Common myeloid progenitor, CD34-positive (primary cell): ENCODE measurements at regions not wholly inside any gene's neighbourhood (a gene's known extent, or its start where the extent isn't known, plus 50 kb on each side); places are given as distances from the start of the nearest gene placed in this dataset.

ENCODE experiments used
- CTCF ChIA-PET: fragments of 350-600 bp; sonication (Branson Sonifier 250); formaldehyde crosslinking; loops from one replicate; lab custom pipeline; 2021; ENCODE audit warnings: antibody characterized with exemption; lab: Charles Lee
- POLR2A ChIA-PET: fragments of 350-600 bp; sonication (Branson Sonifier 250); formaldehyde crosslinking; loops from one replicate; lab custom pipeline; 2021; ENCODE audit warnings: antibody characterized with exemption; lab: Charles Lee
- DNase-seq, 3 donors: peaks; one replicate each; pipeline versions ENCODE4 v3.0.0 to v3.0.0-alpha.2; 2013
- H3K27ac ChIP-seq, 2 experiments: 1 replicate in 1 of 2; 2 replicates in 1 of 2; pipeline ENCODE4 v1.7.0; 2013; ENCODE audit warnings: inconsistent platforms in 2 of 2, low read length in 2 of 2, mild to moderate bottlenecking in 2 of 2, low read depth in 1 of 2, moderate library complexity in 1 of 2; ENCODE audit not compliant: severe bottlenecking in 2 of 2, insufficient read depth in 1 of 2, poor library complexity in 1 of 2
- H3K27me3 ChIP-seq, 5 experiments: replicated peaks in 2 of 5; 1 replicate in 3 of 5; 2 replicates in 2 of 5; pipeline versions ENCODE4 v1.6.1 to v1.7.0; 2013; ENCODE audit warnings: low read length in 4 of 5, mild to moderate bottlenecking in 2 of 5, moderate library complexity in 2 of 5, inconsistent platforms in 1 of 5; ENCODE audit not compliant: insufficient read depth in 5 of 5, control insufficient read depth in 4 of 5
- H3K36me3 ChIP-seq, 4 experiments: 1 replicate in 2 of 4; 2 replicates in 2 of 4; pipeline versions ENCODE4 v1.6.1 to v1.7.0; 2013; ENCODE audit warnings: low read length in 3 of 4, control low read depth in 1 of 4, mild to moderate bottlenecking in 1 of 4; ENCODE audit not compliant: control insufficient read depth in 4 of 4, insufficient read depth in 4 of 4
- H3K4me1 ChIP-seq, 4 experiments: 1 replicate in 3 of 4; 2 replicates in 1 of 4; pipeline versions ENCODE4 v1.6.1 to v1.7.1; 2013; ENCODE audit warnings: low read length in 3 of 4, mild to moderate bottlenecking in 3 of 4, control low read depth in 1 of 4, inconsistent platforms in 1 of 4, moderate library complexity in 1 of 4; ENCODE audit not compliant: control insufficient read depth in 4 of 4, insufficient read depth in 4 of 4; ENCODE audit errors: control extremely low read depth in 1 of 4
- H3K4me3 ChIP-seq, 7 experiments: 1 replicate in 4 of 7; 2 replicates in 3 of 7; pipeline versions ENCODE4 v1.5.1 to v1.7.0; 2013; ENCODE audit warnings: mild to moderate bottlenecking in 7 of 7, low read length in 6 of 7, moderate library complexity in 6 of 7, inconsistent platforms in 2 of 7, low read depth in 2 of 7, control low read depth in 1 of 7; ENCODE audit not compliant: insufficient read depth in 4 of 7, control insufficient read depth in 1 of 7; ENCODE audit errors: extremely low read depth in 1 of 7
- H3K9me3 ChIP-seq, 5 experiments: 1 replicate in 4 of 5; 2 replicates in 1 of 5; pipeline versions ENCODE4 v1.6.1 to v1.7.1; 2013; ENCODE audit warnings: low read length in 4 of 5, mild to moderate bottlenecking in 2 of 5, inconsistent platforms in 1 of 5, low read depth in 1 of 5, moderate library complexity in 1 of 5; ENCODE audit not compliant: control insufficient read depth in 4 of 5, insufficient read depth in 2 of 5; ENCODE audit errors: control extremely low read depth in 1 of 5
- WGBS: methylation state at CpG from one replicate; pipeline ENCODE4 v1.1.5; 2013; ENCODE audit not compliant: insufficient coverage; 5-methylcytosine and 5-hydroxymethylcytosine counted together

GRCh38 chr1:82165304-82165703 lies 364.6 kb downstream of the ADGRL2 start:
- Histone ChIP-seq H3K27ac (no peak overlapping the region), H3K9me3 (no peaks in the 10 kb centered on the region), H3K4me3 (no peak overlapping the region), H3K27me3 (no peaks in the 10 kb centered on the region), H3K4me1 (peaks cover 9 to 17% (median 13%) of the 10 kb centered on the region in 4 experiments), H3K36me3 (no peaks in the 10 kb centered on the region)
- 92% methylated on average over 3 of the region's 3 CpGs for WGBS
- POLR2A ChIA-PET: no interaction called here
- no peak for DNase-seq
- CTCF ChIA-PET: no interaction called here

DNA sequence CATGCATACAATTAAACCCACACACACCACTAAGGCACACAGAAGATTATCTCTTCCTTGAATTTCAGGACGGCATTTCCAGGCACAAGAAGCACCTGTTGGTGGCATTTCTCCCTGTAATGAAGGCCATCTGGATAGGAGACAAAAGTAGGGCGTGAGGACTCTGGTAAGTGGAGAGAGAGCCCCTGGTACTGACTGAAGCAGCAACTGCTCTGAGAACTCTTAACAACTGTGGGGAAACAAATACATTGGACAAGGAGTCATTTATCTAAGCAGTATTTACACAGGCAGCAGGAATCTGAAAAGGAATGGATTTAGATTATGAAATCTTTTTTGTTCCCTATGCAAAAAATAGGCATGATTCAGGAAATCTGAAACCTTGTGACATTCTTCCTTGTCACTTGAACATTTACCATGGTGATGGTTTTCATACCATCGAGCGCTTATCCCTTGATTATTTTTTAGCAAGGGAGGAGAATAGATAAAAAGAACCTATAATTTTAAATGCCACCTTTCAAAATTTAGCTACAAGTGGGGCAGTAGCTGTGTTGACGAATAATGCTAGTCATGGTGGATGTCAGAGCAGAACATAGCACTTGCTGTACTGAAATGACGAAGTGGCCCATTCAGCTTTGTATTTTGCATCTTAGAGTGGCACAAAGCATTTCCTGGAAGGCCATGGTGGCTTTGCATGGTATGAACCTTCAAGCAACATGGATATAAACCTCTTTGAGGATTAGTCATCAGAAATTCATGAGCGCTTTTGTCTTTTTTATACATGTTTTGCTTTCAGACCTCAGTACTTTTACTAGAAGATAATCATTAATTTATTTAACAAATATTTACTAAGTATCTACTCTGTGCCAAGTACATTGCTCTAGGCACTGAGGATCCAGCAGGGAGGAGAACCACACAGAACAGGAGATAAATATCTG lies 362.0 kb downstream of the ADGRL2 start:
- no peak overlapping the region for H3K27ac ChIP-seq
- H3K4me3 ChIP-seq: no peak overlapping the region
- peaks cover 9 to 17% (median 13%) of the 10 kb centered on the region in 4 experiments for H3K4me1 ChIP-seq
- no peaks in the 10 kb centered on the region for H3K27me3 ChIP-seq
- POLR2A ChIA-PET: no interaction called here
- H3K36me3 ChIP-seq: no peaks in the 10 kb centered on the region
- WGBS: 85% methylated on average over 4 of the region's 7 CpGs
- H3K9me3 ChIP-seq: no peaks in the 10 kb centered on the region
- DNase-seq: no peak
- CTCF ChIA-PET: no interaction called here

GRCh38 chr1:82161700-82162141 lies 361.0 kb downstream of the ADGRL2 start:
- peak overlapping the region in 5 of 7 experiments; percentile 39 to 65 (median 42) for H3K4me3 ChIP-seq
- H3K36me3 ChIP-seq: no peaks in the 10 kb centered on the region
- H3K9me3 ChIP-seq: no peaks in the 10 kb centered on the region
- ChIA-PET POLR2A (no interaction called here), CTCF (no interaction called here)
- H3K27ac ChIP-seq: no peak overlapping the region
- no peaks in the 10 kb centered on the region for H3K27me3 ChIP-seq
- peaks cover 9 to 17% (median 13%) of the 10 kb centered on the region in 4 experiments for H3K4me1 ChIP-seq
- DNase-seq: peak in 2 of 3 donors; percentile 63 to 76
- 2% methylated on average over 9 of the region's 10 CpGs for WGBS

- no peak overlapping the region for H3K4me3 ChIP-seq
- H3K36me3 ChIP-seq: no peaks in the 10 kb centered on the region
- no peak overlapping the region for H3K27ac ChIP-seq
- WGBS: 87% methylated on average over 3 of the region's 3 CpGs
- CTCF ChIA-PET: no interaction called here
- H3K4me1 ChIP-seq: peaks cover 9 to 17% (median 13%) of the 10 kb centered on the region in 4 experiments
- POLR2A ChIA-PET: no interaction called here
- H3K27me3 ChIP-seq: no peaks in the 10 kb centered on the region
- H3K9me3 ChIP-seq: no peaks in the 10 kb centered on the region
- peak in 2 of 3 donors; percentile 13 to 27 for DNase-seq
These were observed 360.2 kb downstream of the ADGRL2 start for GRCh38 chr1:82160903-82161302.

GRCh38 chr1:82160036-82160435 lies 359.3 kb downstream of the ADGRL2 start:
- Histone ChIP-seq H3K4me3 (no peak overlapping the region), H3K36me3 (no peaks in the 10 kb centered on the region), H3K9me3 (no peaks in the 10 kb centered on the region), H3K27ac (no peak overlapping the region), H3K27me3 (no peaks in the 10 kb centered on the region), H3K4me1 (peaks cover 9 to 17% (median 13%) of the 10 kb centered on the region in 4 experiments)
- ChIA-PET CTCF (no interaction called here), POLR2A (no interaction called here)
- WGBS: 100% methylated on average over 1 of the region's 5 CpGs
- no peak for DNase-seq

DNA sequence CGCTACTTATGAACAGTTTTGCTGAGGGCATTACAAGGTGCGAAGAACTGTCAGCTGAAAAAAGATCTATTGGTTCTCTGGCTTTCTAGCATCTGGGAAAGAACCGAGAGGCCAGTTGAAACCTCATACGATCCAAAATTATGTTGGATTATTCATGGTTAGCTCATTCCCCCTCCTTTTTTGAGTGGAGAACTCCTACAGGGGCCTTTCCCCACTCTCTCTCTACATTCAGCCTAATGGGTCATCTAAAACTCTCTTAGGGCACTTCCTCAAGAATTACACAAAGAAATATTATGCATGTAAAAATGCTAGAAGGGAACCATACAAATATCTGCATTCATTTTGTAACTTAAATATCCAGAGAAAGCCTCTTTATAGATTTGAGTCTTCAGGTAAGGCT lies 358.2 kb downstream of the ADGRL2 start:
- ChIA-PET POLR2A (no interaction called here), CTCF (no interaction called here)
- H3K4me3 ChIP-seq: no peak overlapping the region
- 100% methylated on average over 4 of the region's 4 CpGs for WGBS
- no peaks in the 10 kb centered on the region for H3K27me3 ChIP-seq
- no peaks in the 10 kb centered on the region for H3K36me3 ChIP-seq
- DNase-seq: no peak
- H3K4me1 ChIP-seq: peaks cover 9 to 17% (median 13%) of the 10 kb centered on the region in 4 experiments
- no peak overlapping the region for H3K27ac ChIP-seq
- no peaks in the 10 kb centered on the region for H3K9me3 ChIP-seq

DNA sequence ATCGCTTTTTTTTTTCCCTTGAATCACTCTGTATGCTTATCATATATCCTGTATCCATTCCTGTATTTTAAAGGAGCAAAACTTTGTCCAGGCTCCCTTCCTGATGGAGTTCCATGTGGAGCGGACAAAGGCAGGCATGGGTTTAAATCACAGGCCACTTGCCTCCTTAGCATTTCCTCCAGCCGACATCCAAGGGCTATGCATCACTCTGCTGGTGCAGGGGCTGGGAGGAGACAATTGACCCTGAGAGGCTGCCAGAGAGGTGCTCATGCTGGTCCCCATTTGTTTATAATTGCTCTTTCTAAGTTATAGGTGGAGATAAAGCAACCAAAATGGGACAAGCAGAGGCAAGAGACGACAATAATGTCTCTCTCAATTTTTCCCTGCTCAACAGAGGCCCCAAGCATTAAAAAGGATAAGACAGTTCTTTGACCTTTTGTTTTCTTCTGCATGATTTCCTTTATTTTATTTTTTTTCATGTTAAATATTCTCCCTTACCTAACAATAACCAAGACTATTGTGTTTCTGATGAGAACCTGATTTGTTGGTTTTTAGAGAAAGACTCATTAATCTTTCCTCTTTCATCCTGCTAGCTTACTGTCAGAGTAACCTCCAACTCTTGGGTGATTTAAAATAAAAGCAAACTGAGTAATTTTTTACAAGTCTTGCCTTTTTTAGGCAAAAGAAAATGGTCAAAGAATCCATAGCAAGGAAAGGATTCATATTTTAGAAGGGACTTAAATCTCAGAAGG lies 353.7 kb downstream of the ADGRL2 start:
- no peak overlapping the region for H3K27ac ChIP-seq
- CTCF ChIA-PET: no interaction called here
- H3K9me3 ChIP-seq: no peaks in the 10 kb centered on the region
- 100% methylated on average over 1 of the region's 4 CpGs for WGBS
- DNase-seq: no peak
- H3K36me3 ChIP-seq: no peaks in the 10 kb centered on the region
- H3K4me1 ChIP-seq: no peaks in the 10 kb centered on the region
- no peak overlapping the region for H3K4me3 ChIP-seq
- no peaks in the 10 kb centered on the region for H3K27me3 ChIP-seq
- POLR2A ChIA-PET: no interaction called here
